Embryonic facial prominence (tissue), 1 donor: ENCODE measurements at regions not wholly inside any gene's neighbourhood (a gene's known extent, or its start where the extent isn't known, plus 50 kb on each side); places are given as distances from the start of the nearest gene placed in this dataset.
"Not testable (repeated sequence)": the region's sequence is repeated elsewhere in the genome, so short reads cannot be mapped to it uniquely, and the experiment has no call there.

Source experiments
- DNase-seq: peaks from one replicate; pipeline ENCODE4 v3.0.0-alpha.2; 2016; ENCODE audit errors: extremely low spot score

- no peak for DNase-seq
Observed at GRCh38 chr14:89699071-89699470, 255.5 kb downstream of the EFCAB11 start.

DNA sequence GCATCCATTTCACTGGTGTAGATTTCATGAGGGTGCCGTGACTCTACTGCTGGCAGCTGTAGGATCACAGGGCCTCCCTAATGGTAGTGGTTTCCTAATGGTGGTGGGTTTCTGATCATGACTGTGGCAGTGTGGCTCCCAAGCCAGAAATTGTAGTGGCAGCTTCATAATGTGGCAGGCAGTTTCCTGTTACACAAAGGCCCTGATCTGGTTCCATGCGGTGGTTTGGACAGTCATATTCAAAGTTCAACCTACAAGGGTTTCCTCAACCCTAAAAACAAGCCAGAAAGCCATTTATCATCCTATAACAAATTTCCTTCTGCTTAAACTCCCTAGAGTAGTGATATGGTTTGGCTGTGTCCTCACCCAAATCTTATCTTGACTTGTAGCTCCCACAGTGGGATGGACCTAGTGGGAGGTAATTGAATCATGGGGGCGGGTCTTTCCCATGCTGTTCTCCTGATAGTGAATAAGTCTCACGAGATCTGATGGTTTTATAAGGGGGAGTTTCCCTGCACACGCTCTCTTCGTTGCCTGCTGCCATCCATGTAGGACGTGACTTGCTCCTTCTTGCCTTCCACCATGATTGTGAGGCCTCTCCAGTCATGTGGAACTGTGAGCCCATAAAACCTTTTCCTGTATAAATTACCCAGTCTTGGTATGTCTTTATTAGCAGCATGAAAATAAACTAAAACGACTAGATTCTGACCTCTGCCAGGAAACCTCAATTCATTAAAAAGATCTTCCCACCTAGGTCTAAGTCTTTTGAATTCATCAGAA lies 257.1 kb downstream of the EFCAB11 start:
- no peak for DNase-seq

DNA sequence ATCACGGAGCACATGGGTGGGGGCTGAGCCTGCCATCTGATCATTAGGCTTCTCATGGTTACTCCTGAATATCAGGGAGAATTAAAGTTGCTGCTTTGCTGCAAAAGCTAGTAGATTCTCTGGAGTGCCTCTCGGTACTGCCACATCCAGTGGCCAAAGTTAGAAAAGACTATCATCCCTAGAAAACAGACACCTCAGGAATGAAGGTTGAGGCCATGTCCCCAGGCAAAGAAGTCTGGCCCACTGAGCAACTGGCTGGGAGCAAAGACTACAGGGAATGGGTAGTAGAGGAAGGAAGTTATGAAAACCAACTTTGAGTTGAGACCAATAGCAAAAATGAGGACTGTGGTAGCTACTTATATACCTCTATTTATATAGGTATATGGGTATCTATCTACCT lies 258.7 kb downstream of the EFCAB11 start:
- no peak for DNase-seq

- DNase-seq, result no peak
Observed at GRCh38 chr14:89690139-89690538, 264.4 kb downstream of the EFCAB11 start.

DNA sequence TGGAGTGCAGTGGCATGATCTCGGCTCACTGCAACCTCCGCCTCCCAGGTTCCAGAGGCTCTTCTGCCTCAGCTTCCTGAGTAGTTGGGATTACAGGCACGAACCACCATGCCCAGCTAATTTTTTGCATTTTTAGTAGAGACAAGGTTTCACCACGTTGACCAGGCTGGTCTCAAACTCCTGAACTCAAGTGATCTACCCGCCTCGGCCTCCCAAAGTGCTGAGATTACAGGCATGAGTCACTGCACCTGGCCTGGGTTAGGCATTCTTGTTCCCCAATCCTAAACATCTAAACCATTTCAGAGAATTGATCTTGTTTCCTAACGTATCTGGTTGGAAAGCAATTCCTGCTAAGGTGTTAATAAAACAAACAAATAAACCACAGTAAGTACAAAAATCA lies 264.8 kb downstream of the EFCAB11 start:
- not testable (repeated sequence) for DNase-seq

- no peak for DNase-seq
Observed at GRCh38 chr14:89688507-89689211, 265.9 kb downstream of the EFCAB11 start.

GRCh38 chr14:89687129-89687528 lies 267.4 kb downstream of the EFCAB11 start:
- DNase-seq, result not testable (repeated sequence)

DNA sequence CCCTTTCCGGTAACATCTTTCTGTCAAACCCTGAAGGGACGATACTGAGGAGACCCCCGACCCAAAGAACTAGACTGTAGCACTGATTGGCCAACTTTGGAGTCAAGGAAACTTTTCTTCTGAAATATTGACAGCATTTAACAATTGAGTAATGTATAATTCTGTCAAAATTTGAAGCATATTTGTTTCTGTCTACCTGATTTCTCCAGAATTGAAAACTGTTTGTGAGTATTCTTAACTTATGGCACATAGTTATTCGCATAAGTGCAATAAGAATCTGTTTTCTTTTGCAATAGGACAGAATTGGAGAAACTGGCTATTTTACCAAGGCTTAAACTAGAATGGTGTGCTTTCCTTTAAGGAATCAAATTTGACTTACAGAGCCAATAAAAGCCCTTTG lies 267.1 kb upstream of the FOXN3 start:
- no peak for DNase-seq

GRCh38 chr14:89681086-89682018 lies 264.3 kb upstream of the FOXN3 start:
- DNase-seq, result no peak

- no peak for DNase-seq
Observed at GRCh38 chr14:89680156-89680555, 263.1 kb upstream of the FOXN3 start.

DNA sequence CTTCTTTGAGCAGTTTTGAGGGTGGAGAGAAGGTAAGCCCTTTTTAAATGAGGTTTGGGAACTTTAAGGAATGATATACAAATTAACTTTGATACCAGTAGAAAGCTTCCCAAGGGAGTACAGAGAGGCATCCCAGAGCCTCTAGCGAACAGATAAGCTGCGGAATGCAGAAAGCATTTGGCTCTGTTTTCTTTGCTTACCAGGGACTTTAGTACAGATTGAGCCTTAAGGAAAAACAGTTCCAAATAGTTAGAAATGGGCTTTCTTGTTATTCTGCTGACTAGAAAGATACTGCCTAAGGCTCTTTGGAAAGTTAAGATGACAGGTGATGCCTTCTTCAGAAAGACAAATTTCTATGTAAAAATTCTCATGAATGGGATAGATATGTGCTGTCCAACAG lies 261.7 kb upstream of the FOXN3 start:
- DNase-seq, result no peak

- no peak for DNase-seq
Observed at GRCh38 chr14:89675590-89675989, 258.6 kb upstream of the FOXN3 start.

- no peak for DNase-seq
Observed at GRCh38 chr14:89674936-89675335, 257.9 kb upstream of the FOXN3 start.

GRCh38 chr14:89674240-89674639 lies 257.2 kb upstream of the FOXN3 start:
- no peak for DNase-seq

- DNase-seq, result no peak
Observed at GRCh38 chr14:89673512-89674225, 256.6 kb upstream of the FOXN3 start.

GRCh38 chr14:89672636-89673511 lies 255.8 kb upstream of the FOXN3 start:
- no peak for DNase-seq

- no peak for DNase-seq
Observed at GRCh38 chr14:89669193-89669592, 252.2 kb upstream of the FOXN3 start.

GRCh38 chr14:89667983-89668382 lies 250.9 kb upstream of the FOXN3 start:
- DNase-seq, result no peak

GRCh38 chr14:89665300-89666081 lies 248.5 kb upstream of the FOXN3 start:
- DNase-seq, result not testable (repeated sequence)

DNA sequence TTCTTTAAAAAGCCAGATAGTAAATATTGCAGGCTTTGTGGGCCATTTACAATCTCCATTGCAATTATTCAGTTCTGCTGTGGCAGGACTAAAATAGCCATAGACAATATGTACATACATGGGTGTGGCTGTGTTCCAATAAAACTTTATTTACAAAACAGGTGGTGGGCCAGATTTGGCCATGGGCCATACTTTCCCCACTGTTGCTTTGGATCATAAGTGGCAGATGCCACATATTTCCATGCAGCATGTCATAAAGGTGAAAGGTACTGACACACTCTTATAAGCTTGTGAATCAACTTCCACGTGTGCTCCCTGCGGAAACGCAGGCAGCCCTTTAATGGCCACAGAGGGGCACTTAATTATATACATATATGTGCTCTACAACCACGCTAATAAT lies 244.4 kb upstream of the FOXN3 start:
- no peak for DNase-seq
